ENCODE measurements at regions not wholly inside any gene's neighbourhood (a gene's known extent, or its start where the extent isn't known, plus 50 kb on each side); places are given as distances from the start of the nearest gene placed in this dataset.

GRCh38 chr11:80748207-80748925, 1307.5 kb upstream of the TENM4 start:
- no peak for TF ChIP-seq EP300 (IDR thresholded peaks at IDR 0.05; ENCODE audit: borderline replicate concordance)
- no peak for TF ChIP-seq TAF1 (IDR thresholded peaks at IDR 0.05; ENCODE audit: low read depth)
- no peak for TF ChIP-seq CREB1 (IDR thresholded peaks at IDR 0.05; ENCODE audit: low read depth)
- no peak for TF ChIP-seq MAX (IDR thresholded peaks at IDR 0.05)
- TF ChIP-seq ZBTB7A (IDR thresholded peaks at IDR 0.05; ENCODE audit: low read depth) = no peak
- no peak for TF ChIP-seq NFIC (IDR thresholded peaks at IDR 0.05)

GRCh38 chr11:80746300-80746699, 1305.5 kb upstream of the TENM4 start:
- TF ChIP-seq MAX (IDR thresholded peaks at IDR 0.05) (no peak), ZBTB7A (IDR thresholded peaks at IDR 0.05; ENCODE audit: low read depth) (no peak), RAD21 (IDR thresholded peaks at IDR 0.05; ENCODE audit: low read depth) (no peak), TAF1 (IDR thresholded peaks at IDR 0.05; ENCODE audit: low read depth) (no peak), TEAD4 (IDR thresholded peaks at IDR 0.05) (no peak), TCF12 (IDR thresholded peaks at IDR 0.05; ENCODE audit: low read depth) (no peak), EP300 (IDR thresholded peaks at IDR 0.05; ENCODE audit: borderline replicate concordance) (no peak), YY1 (IDR thresholded peaks at IDR 0.05; ENCODE audit: low read depth) (no peak), NFIC (IDR thresholded peaks at IDR 0.05) (no peak), EGR1 (IDR thresholded peaks at IDR 0.05) (no peak), CREB1 (IDR thresholded peaks at IDR 0.05; ENCODE audit: low read depth) (no peak), CEBPB (IDR thresholded peaks at IDR 0.05) (no peak), USF1 (IDR thresholded peaks at IDR 0.05) (no peak)
- TF ChIP-seq, protein P1, sequence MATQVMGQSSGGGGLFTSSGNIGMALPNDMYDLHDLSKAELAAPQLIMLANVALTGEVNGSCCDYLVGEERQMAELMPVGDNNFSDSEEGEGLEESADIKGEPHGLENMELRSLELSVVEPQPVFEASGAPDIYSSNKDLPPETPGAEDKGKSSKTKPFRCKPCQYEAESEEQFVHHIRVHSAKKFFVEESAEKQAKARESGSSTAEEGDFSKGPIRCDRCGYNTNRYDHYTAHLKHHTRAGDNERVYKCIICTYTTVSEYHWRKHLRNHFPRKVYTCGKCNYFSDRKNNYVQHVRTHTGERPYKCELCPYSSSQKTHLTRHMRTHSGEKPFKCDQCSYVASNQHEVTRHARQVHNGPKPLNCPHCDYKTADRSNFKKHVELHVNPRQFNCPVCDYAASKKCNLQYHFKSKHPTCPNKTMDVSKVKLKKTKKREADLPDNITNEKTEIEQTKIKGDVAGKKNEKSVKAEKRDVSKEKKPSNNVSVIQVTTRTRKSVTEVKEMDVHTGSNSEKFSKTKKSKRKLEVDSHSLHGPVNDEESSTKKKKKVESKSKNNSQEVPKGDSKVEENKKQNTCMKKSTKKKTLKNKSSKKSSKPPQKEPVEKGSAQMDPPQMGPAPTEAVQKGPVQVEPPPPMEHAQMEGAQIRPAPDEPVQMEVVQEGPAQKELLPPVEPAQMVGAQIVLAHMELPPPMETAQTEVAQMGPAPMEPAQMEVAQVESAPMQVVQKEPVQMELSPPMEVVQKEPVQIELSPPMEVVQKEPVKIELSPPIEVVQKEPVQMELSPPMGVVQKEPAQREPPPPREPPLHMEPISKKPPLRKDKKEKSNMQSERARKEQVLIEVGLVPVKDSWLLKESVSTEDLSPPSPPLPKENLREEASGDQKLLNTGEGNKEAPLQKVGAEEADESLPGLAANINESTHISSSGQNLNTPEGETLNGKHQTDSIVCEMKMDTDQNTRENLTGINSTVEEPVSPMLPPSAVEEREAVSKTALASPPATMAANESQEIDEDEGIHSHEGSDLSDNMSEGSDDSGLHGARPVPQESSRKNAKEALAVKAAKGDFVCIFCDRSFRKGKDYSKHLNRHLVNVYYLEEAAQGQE (IDR thresholded peaks at IDR 0.05; ENCODE audit: low read depth) = no peak

DNA sequence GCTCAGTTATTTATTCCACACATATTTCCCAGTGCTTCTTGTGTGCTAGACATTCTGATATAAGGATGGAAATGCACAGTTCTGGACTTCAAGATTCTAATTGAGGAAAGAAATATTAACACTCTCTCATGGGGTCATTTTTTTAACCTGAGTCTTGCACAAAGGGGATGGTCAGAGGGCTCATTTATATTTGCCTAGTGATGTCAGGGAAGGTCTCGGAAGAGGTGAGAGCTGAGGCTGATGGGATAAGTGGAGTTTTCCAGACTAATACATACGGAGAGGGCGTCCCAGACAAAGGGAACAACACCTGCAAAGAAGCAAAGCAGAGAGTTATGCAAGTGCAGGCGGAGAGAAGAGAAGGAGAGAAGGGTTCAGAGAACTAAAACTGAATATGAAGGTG, 1304.6 kb upstream of the TENM4 start:
- TF ChIP-seq NFIC (IDR thresholded peaks at IDR 0.05) (no peak), YY1 (IDR thresholded peaks at IDR 0.05; ENCODE audit: low read depth) (no peak), RAD21 (IDR thresholded peaks at IDR 0.05; ENCODE audit: low read depth) (no peak), FOXM1 (IDR thresholded peaks at IDR 0.05; ENCODE audit: borderline replicate concordance, low read depth) (no peak), ZBTB7A (IDR thresholded peaks at IDR 0.05; ENCODE audit: low read depth) (no peak), USF1 (IDR thresholded peaks at IDR 0.05) (no peak), CEBPB (IDR thresholded peaks at IDR 0.05) (no peak), TEAD4 (IDR thresholded peaks at IDR 0.05) (no peak), EGR1 (IDR thresholded peaks at IDR 0.05) (no peak), TCF12 (IDR thresholded peaks at IDR 0.05; ENCODE audit: low read depth) (no peak), MAX (IDR thresholded peaks at IDR 0.05) (no peak), CREB1 (IDR thresholded peaks at IDR 0.05; ENCODE audit: low read depth) (no peak), EP300 (IDR thresholded peaks at IDR 0.05; ENCODE audit: borderline replicate concordance) (no peak), TAF1 (IDR thresholded peaks at IDR 0.05; ENCODE audit: low read depth) (no peak)
- TF ChIP-seq, protein P1 (IDR thresholded peaks at IDR 0.05; ENCODE audit: low read depth) = no peak

GRCh38 chr11:80733790-80734189, 1293.0 kb upstream of the TENM4 start:
- no peak for TF ChIP-seq CREB1 (IDR thresholded peaks at IDR 0.05; ENCODE audit: low read depth)
- TF ChIP-seq FOXM1 (IDR thresholded peaks at IDR 0.05; ENCODE audit: borderline replicate concordance, low read depth) = no peak
- TF ChIP-seq MAX (IDR thresholded peaks at IDR 0.05) = no peak
- TF ChIP-seq TCF12 (IDR thresholded peaks at IDR 0.05; ENCODE audit: low read depth) = no peak
- no peak for TF ChIP-seq ZBTB7A (IDR thresholded peaks at IDR 0.05; ENCODE audit: low read depth)

DNA sequence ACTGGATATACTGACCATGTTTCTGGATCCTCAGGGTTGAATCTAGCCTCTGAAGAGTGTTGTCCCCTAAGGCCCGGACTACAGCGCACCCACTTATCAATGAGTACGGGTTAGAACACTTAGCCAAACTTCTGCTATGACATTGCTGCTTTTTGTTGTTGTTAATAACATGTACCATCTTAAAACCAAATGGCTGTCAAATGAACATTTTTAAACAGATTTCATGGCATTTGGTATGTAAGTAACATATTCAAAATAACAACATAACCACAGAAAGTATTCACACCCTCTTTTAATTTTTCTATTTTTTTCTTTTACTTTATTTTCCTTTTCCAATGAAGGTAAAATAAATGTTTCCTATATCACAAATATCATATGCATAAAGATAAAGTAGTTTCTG, 1292.5 kb upstream of the TENM4 start:
- no peak for TF ChIP-seq MAX (IDR thresholded peaks at IDR 0.05)
- TF ChIP-seq CEBPB (IDR thresholded peaks at IDR 0.05) = no peak
- no peak for TF ChIP-seq EP300 (IDR thresholded peaks at IDR 0.05; ENCODE audit: borderline replicate concordance)
- TF ChIP-seq, protein P1 (IDR thresholded peaks at IDR 0.05; ENCODE audit: low read depth) = no peak
- no peak for TF ChIP-seq FOXM1 (IDR thresholded peaks at IDR 0.05; ENCODE audit: borderline replicate concordance, low read depth)
- no peak for TF ChIP-seq ZBTB7A (IDR thresholded peaks at IDR 0.05; ENCODE audit: low read depth)
- TF ChIP-seq CREB1 (IDR thresholded peaks at IDR 0.05; ENCODE audit: low read depth) = no peak

Measured in Ishikawa (cell line).